ENCODE measurements at regions not wholly inside any gene's neighbourhood (a gene's known extent, or its start where the extent isn't known, plus 50 kb on each side); places are given as distances from the start of the nearest gene placed in this dataset.

GRCh38 chr1:229117664-229118300, 153.1 kb upstream of the RAB4A start:
- Histone ChIP-seq H3K36me3 (ENCODE audit: insufficient read depth, low read length) (no peaks in the 10 kb centered on the region), H3K4me2 (ENCODE audit: low read length) (no peak overlapping the region), H3K9me2 (ENCODE audit: insufficient read depth, low read length) (no peaks in the 10 kb centered on the region), H3K27me3 (ENCODE audit: insufficient read depth, low read depth, low read length) (no peaks in the 10 kb centered on the region), H3F3A (ENCODE audit: insufficient read depth, low read length, poor library complexity, severe bottlenecking) (no peaks in the 10 kb centered on the region), H4K20me1 (ENCODE audit: insufficient read depth) (no peaks in the 10 kb centered on the region), H3K27ac (ENCODE audit: low read length) (no peak overlapping the region), H3K9ac (ENCODE audit: low read length) (no peak overlapping the region), H3K4me3 (ENCODE audit: low read length) (no peak overlapping the region), H3K9me3 (ENCODE audit: low read length) (no peaks in the 10 kb centered on the region), H2AFZ (ENCODE audit: low read depth, low read length) (no peak overlapping the region), H3K79me2 (replicated peaks; ENCODE audit: insufficient read depth, low read length) (no peaks in the 10 kb centered on the region)
- TF ChIP-seq CTCF (IDR thresholded peaks at IDR 0.05; ENCODE audit: poor library complexity, severe bottlenecking) (no peak), SMC3 (conservative IDR thresholded peaks at IDR 0.05; ENCODE audit: poor library complexity) (no peak), MXI1 (conservative IDR thresholded peaks at IDR 0.05; ENCODE audit: poor library complexity, severe bottlenecking) (no peak), EZH2 (IDR thresholded peaks at IDR 0.05; ENCODE audit: borderline replicate concordance, insufficient read depth, low read length, poor library complexity, severe bottlenecking) (no peak), POLR2AphosphoS5 (IDR thresholded peaks at IDR 0.05) (no peak), REST (IDR thresholded peaks at IDR 0.05; ENCODE audit: borderline replicate concordance) (no peak), TAF1 (IDR thresholded peaks at IDR 0.05; ENCODE audit: low read depth) (no peak), RAD21 (conservative IDR thresholded peaks at IDR 0.05) (no peak), EP300 (conservative IDR thresholded peaks at IDR 0.05; ENCODE audit: poor library complexity, severe bottlenecking) (no peak)

- no peaks in the 10 kb centered on the region for H4K20me1 ChIP-seq (ENCODE audit: insufficient read depth)
- H3K79me2 ChIP-seq (replicated peaks; ENCODE audit: insufficient read depth, low read length) = no peaks in the 10 kb centered on the region
- no peak overlapping the region for H3K4me3 ChIP-seq (ENCODE audit: low read length)
- H3K4me2 ChIP-seq (ENCODE audit: low read length) = no peak overlapping the region
- no peaks in the 10 kb centered on the region for H3K9me3 ChIP-seq (ENCODE audit: low read length)
- no peaks in the 10 kb centered on the region for H3K36me3 ChIP-seq (ENCODE audit: insufficient read depth, low read length)
- no peak overlapping the region for H3K27ac ChIP-seq (ENCODE audit: low read length)
- no peaks in the 10 kb centered on the region for H3F3A ChIP-seq (ENCODE audit: insufficient read depth, low read length, poor library complexity, severe bottlenecking)
- no peak overlapping the region for H2AFZ ChIP-seq (ENCODE audit: low read depth, low read length)
- no peak overlapping the region for H3K9ac ChIP-seq (ENCODE audit: low read length)
- H3K9me2 ChIP-seq (ENCODE audit: insufficient read depth, low read length) = no peaks in the 10 kb centered on the region
- no peak for TF ChIP-seq EP300 (conservative IDR thresholded peaks at IDR 0.05; ENCODE audit: poor library complexity, severe bottlenecking)
- no peak for TF ChIP-seq TAF1 (IDR thresholded peaks at IDR 0.05; ENCODE audit: low read depth)
- no peak for TF ChIP-seq MXI1 (conservative IDR thresholded peaks at IDR 0.05; ENCODE audit: poor library complexity, severe bottlenecking)
- TF ChIP-seq EZH2 (IDR thresholded peaks at IDR 0.05; ENCODE audit: borderline replicate concordance, insufficient read depth, low read length, poor library complexity, severe bottlenecking) = no peak
- TF ChIP-seq CTCF (IDR thresholded peaks at IDR 0.05; ENCODE audit: poor library complexity, severe bottlenecking) = no peak
- no peak for TF ChIP-seq SMC3 (conservative IDR thresholded peaks at IDR 0.05; ENCODE audit: poor library complexity)
- no peak for TF ChIP-seq POLR2AphosphoS5 (IDR thresholded peaks at IDR 0.05)
- no peak for TF ChIP-seq REST (IDR thresholded peaks at IDR 0.05; ENCODE audit: borderline replicate concordance)
- no peak for TF ChIP-seq RAD21 (conservative IDR thresholded peaks at IDR 0.05)
- no peaks in the 10 kb centered on the region for H3K27me3 ChIP-seq (ENCODE audit: insufficient read depth, low read depth, low read length)
Observed at GRCh38 chr1:229118477-229119061, 152.3 kb upstream of the RAB4A start.
